PC-9 (cell line): ENCODE measurements at regions not wholly inside any gene's neighbourhood (a gene's known extent, or its start where the extent isn't known, plus 50 kb on each side); places are given as distances from the start of the nearest gene placed in this dataset.

ENCODE experiments used
- BruUV-seq: library from RNA; stranded (reverse); fragments of 400-500 nt; replicated peaks from 2 replicates; lab custom pipeline; 2021; lab: Mats Ljungman, UMichigan
- CTCF ChIA-PET: fragments of 300-600 bp; sonication (Branson Sonifier 250); formaldehyde crosslinking; loops from one replicate; lab custom pipeline; 2022; ENCODE audit warnings: antibody characterized with exemption; lab: Charles Lee
- POLR2A ChIA-PET: fragments of 300-600 bp; sonication (Branson Sonifier 250); formaldehyde crosslinking; loops from one replicate; lab custom pipeline; 2022; ENCODE audit warnings: antibody characterized with exemption; ENCODE audit not compliant: unreplicated experiment; lab: Charles Lee
- DNase-seq, 2 experiments: peaks; one replicate each; pipeline versions ENCODE4 v3.0.0 to v3.0.0-alpha.2; 2015 to 2022; ENCODE audit warnings: mixed read lengths in 1 of 2
- H2AFZ ChIP-seq: fragments of 200-600 bp; sonication (generic); 2 replicates; pipeline ENCODE4 v1.8.1; 2017; ENCODE audit warnings: antibody characterized with exemption
- H3F3A ChIP-seq: fragments of 200-600 bp; sonication (generic); 2 replicates; pipeline ENCODE4 v1.8.1; 2017; ENCODE audit warnings: antibody characterized with exemption, mild to moderate bottlenecking, low read depth; ENCODE audit not compliant: insufficient read depth
- H3K27ac ChIP-seq: fragments of 200-600 bp; sonication (generic); 2 replicates; pipeline ENCODE4 v1.6.1; 2016; ENCODE audit warnings: mixed run types
- H3K27me3 ChIP-seq: fragments of 200-600 bp; sonication (generic); 2 replicates; pipeline ENCODE4 v1.6.1; 2016; ENCODE audit warnings: low read depth, mixed run types; ENCODE audit not compliant: insufficient read depth
- H3K36me3 ChIP-seq: fragments of 200-600 bp; sonication (generic); 2 replicates; pipeline ENCODE4 v1.6.1; 2016; ENCODE audit warnings: low read depth, mixed run types
- H3K4me1 ChIP-seq: fragments of 200-600 bp; sonication (generic); replicated peaks from 2 replicates; pipeline ENCODE4 v1.6.1; 2016; ENCODE audit warnings: mixed run types; ENCODE audit not compliant: insufficient read depth
- H3K4me2 ChIP-seq: fragments of 200-600 bp; sonication (generic); 2 replicates; pipeline ENCODE4 v1.6.1; 2017; ENCODE audit warnings: mixed run types
- H3K4me3 ChIP-seq: fragments of 200-600 bp; sonication (generic); 2 replicates; pipeline ENCODE4 v1.6.1; 2016; ENCODE audit warnings: mixed run types
- H3K79me2 ChIP-seq: fragments of 200-600 bp; sonication (generic); 2 replicates; pipeline ENCODE4 v1.6.1; 2017; ENCODE audit warnings: low read depth, mixed run types
- H3K9me2 ChIP-seq: fragments of 200-600 bp; sonication (generic); 2 replicates; pipeline ENCODE4 v1.8.1; 2017; ENCODE audit warnings: mild to moderate bottlenecking; ENCODE audit not compliant: insufficient read depth
- H3K9me3 ChIP-seq: fragments of 200-600 bp; sonication (generic); 2 replicates; pipeline ENCODE4 v1.8.1; 2016; ENCODE audit warnings: low read depth; ENCODE audit not compliant: insufficient read depth
- H4K20me1 ChIP-seq: fragments of 200-600 bp; sonication (generic); 2 replicates; pipeline ENCODE4 v1.8.1; 2017; ENCODE audit not compliant: insufficient read depth
- CTCF ChIP-seq: fragments of 200-600 bp; sonication (generic); conservative IDR thresholded peaks from 2 replicates; pipeline ENCODE4 v1.6.1; 2017; ENCODE audit warnings: mixed run types, antibody characterized with exemption, mild to moderate bottlenecking, moderate library complexity
- EZH2 ChIP-seq: fragments of 200-600 bp; sonication (generic); IDR thresholded peaks from 2 replicates; pipeline ENCODE4 v1.8.0; 2017; ENCODE audit warnings: antibody characterized with exemption, low read depth
- intact Hi-C: fragments of 100-400 bp; cut with micrococcal nuclease; formaldehyde crosslinking; loops from one replicate; pipeline ENCODE4 v1.10.0; 2022; ENCODE audit not compliant: unreplicated experiment

GRCh38 chr9:91120200-91120599, 241.5 kb downstream of the AUH start:
- BruUV-seq = no TSS peak
- H3K4me1 ChIP-seq = peaks cover 20% of the 10 kb centered on the region
- TF ChIP-seq CTCF (no peak), EZH2 (no peak)
- no peak overlapping the region for H3K27ac ChIP-seq
- H3K4me3 ChIP-seq = no peak overlapping the region
- CTCF ChIA-PET = no interaction called here
- H3K36me3 ChIP-seq = no peaks in the 10 kb centered on the region
- H3K9me2 ChIP-seq = no peaks in the 10 kb centered on the region; the same call in 1 of the 2 replicates
- no peaks in the 10 kb centered on the region for H3K79me2 ChIP-seq
- no peak for DNase-seq
- H3K9me3 ChIP-seq = no peaks in the 10 kb centered on the region
- H2AFZ ChIP-seq = no peak overlapping the region
- no peaks in the 10 kb centered on the region for H3K27me3 ChIP-seq
- H4K20me1 ChIP-seq = no peaks in the 10 kb centered on the region
- POLR2A ChIA-PET = no interaction called here
- no peak overlapping the region for H3K4me2 ChIP-seq
- intact Hi-C loops = no loop called here
- peaks cover 10% of the 10 kb centered on the region; the same call in 1 of the 2 replicates for H3F3A ChIP-seq

GRCh38 chr9:91122755-91123154, 239.0 kb downstream of the AUH start:
- Histone ChIP-seq H3K27ac (no peak overlapping the region), H3K27me3 (no peaks in the 10 kb centered on the region), H3K4me1 (peaks cover 12% of the 10 kb centered on the region), H3K79me2 (no peaks in the 10 kb centered on the region), H3K9me3 (no peaks in the 10 kb centered on the region), H3K4me3 (no peak overlapping the region), H2AFZ (no peak overlapping the region), H3F3A (peaks cover 10% of the 10 kb centered on the region; the same call in 1 of the 2 replicates), H3K4me2 (no peak overlapping the region), H3K9me2 (no peaks in the 10 kb centered on the region; the same call in 1 of the 2 replicates), H4K20me1 (no peaks in the 10 kb centered on the region), H3K36me3 (no peaks in the 10 kb centered on the region)
- TF ChIP-seq CTCF (no peak), EZH2 (no peak)
- CTCF ChIA-PET = no interaction called here
- POLR2A ChIA-PET = interaction anchor here (0.7 kb wide), 1 partner anchor 283 kb away, joined by 4 read pairs; no protein-coding TSS in a partner anchor
- no TSS peak for BruUV-seq
- DNase-seq = no peak
- intact Hi-C loops = no loop called here

- Histone ChIP-seq H3K79me2 (no peaks in the 10 kb centered on the region), H4K20me1 (no peaks in the 10 kb centered on the region), H3K27ac (no peak overlapping the region), H3K9me3 (no peaks in the 10 kb centered on the region), H3K27me3 (no peaks in the 10 kb centered on the region), H3K4me2 (no peak overlapping the region), H3K4me1 (peaks cover 10% of the 10 kb centered on the region; the same call in 1 of the 2 replicates), H3K4me3 (no peak overlapping the region), H3K9me2 (no peaks in the 10 kb centered on the region), H2AFZ (no peak overlapping the region), H3K36me3 (no peaks in the 10 kb centered on the region), H3F3A (no peaks in the 10 kb centered on the region)
- BruUV-seq = no TSS peak
- POLR2A ChIA-PET = no interaction called here
- DNase-seq = no peak
- TF ChIP-seq EZH2 (no peak), CTCF (no peak)
- intact Hi-C loops = no loop called here
- CTCF ChIA-PET = interaction anchor here (0.7 kb wide), 1 partner anchor 92 kb away, joined by 4 read pairs; no protein-coding TSS in a partner anchor
Observed at GRCh38 chr9:91126761-91127445, 234.8 kb downstream of the AUH start.
